MM.1S (cell line): ENCODE measurements at regions not wholly inside any gene's neighbourhood (a gene's known extent, or its start where the extent isn't known, plus 50 kb on each side); places are given as distances from the start of the nearest gene placed in this dataset.

ENCODE experiments used
- DNase-seq: peaks from one replicate; pipeline ENCODE4 v3.0.0-alpha.2; 2015
- H2AFZ ChIP-seq: fragments of 300-600 bp; sonication (generic); 2 replicates; pipeline ENCODE4 v1.6.0; 2016; ENCODE audit warnings: antibody characterized with exemption, low read length
- H3F3A ChIP-seq: fragments of 300-600 bp; sonication (generic); 2 replicates; pipeline ENCODE4 v1.6.1; 2016; ENCODE audit warnings: mild to moderate bottlenecking, antibody characterized with exemption, low read length, moderate library complexity, mixed read lengths; ENCODE audit not compliant: insufficient read depth
- H3K27ac ChIP-seq: fragments of 300-600 bp; sonication (generic); 2 replicates; pipeline ENCODE4 v1.5.1; 2016; ENCODE audit warnings: mild to moderate bottlenecking, low read length
- H3K27me3 ChIP-seq: fragments of 300-600 bp; sonication (generic); replicated peaks from 2 replicates; pipeline ENCODE4 v1.6.0; 2016; ENCODE audit warnings: low read length; ENCODE audit not compliant: insufficient read depth
- H3K36me3 ChIP-seq: fragments of 300-600 bp; sonication (generic); replicated peaks from 2 replicates; pipeline ENCODE4 v1.6.1; 2016; ENCODE audit warnings: mild to moderate bottlenecking, low read length, mixed read lengths; ENCODE audit not compliant: insufficient read depth
- H3K4me1 ChIP-seq: fragments of 300-600 bp; sonication (generic); 2 replicates; pipeline ENCODE4 v1.6.1; 2016; ENCODE audit warnings: low read length, mixed read lengths
- H3K4me2 ChIP-seq: fragments of 300-600 bp; sonication (generic); 2 replicates; pipeline ENCODE4 v1.6.0; 2016; ENCODE audit warnings: low read depth, low read length
- H3K4me3 ChIP-seq: fragments of 300-600 bp; sonication (generic); 2 replicates; pipeline ENCODE4 v1.5.1; 2016; ENCODE audit warnings: low read length, mixed read lengths
- H3K79me2 ChIP-seq: fragments of 300-600 bp; sonication (generic); 2 replicates; pipeline ENCODE4 v1.6.1; 2016; ENCODE audit warnings: mixed run types, low read length, mixed read lengths
- H3K9ac ChIP-seq: fragments of 300-600 bp; sonication (generic); 2 replicates; pipeline ENCODE4 v1.6.1; 2016; ENCODE audit warnings: low read length, mixed read lengths
- H3K9me2 ChIP-seq: fragments of 300-600 bp; sonication (generic); replicated peaks from 2 replicates; pipeline ENCODE4 v1.6.1; 2016; ENCODE audit warnings: mild to moderate bottlenecking, low read length, mixed read lengths; ENCODE audit not compliant: insufficient read depth
- H3K9me3 ChIP-seq: fragments of 300-600 bp; sonication (generic); replicated peaks from 2 replicates; pipeline ENCODE4 v1.6.1; 2016; ENCODE audit warnings: mild to moderate bottlenecking, low read length, mixed read lengths; ENCODE audit not compliant: insufficient read depth
- H4K20me1 ChIP-seq: fragments of 300-600 bp; sonication (generic); 2 replicates; pipeline ENCODE4 v1.6.1; 2016; ENCODE audit warnings: mild to moderate bottlenecking, low read length, moderate library complexity, mixed read lengths; ENCODE audit not compliant: insufficient read depth
- EZH2 ChIP-seq: fragments of 300-600 bp; sonication (generic); optimal IDR thresholded peaks from 2 replicates; pipeline ENCODE3; 2017; ENCODE audit warnings: low read depth, mild to moderate bottlenecking, antibody characterized with exemption, low read length, mixed read lengths
- EZH2phosphoT487 ChIP-seq: fragments of 300-600 bp; sonication (generic); IDR thresholded peaks from 2 replicates; pipeline ENCODE4 v1.6.1; 2018; ENCODE audit warnings: antibody characterized with exemption, low read length
- TF ChIP-seq, protein P1 (sequence below): fragments of 300-600 bp; sonication (generic); IDR thresholded peaks from 2 replicates; pipeline ENCODE4 v1.5.1; 2016; ENCODE audit warnings: antibody characterized with exemption, low read length, mixed read lengths

- Histone ChIP-seq H3F3A (no peaks in the 10 kb centered on the region), H4K20me1 (no peaks in the 10 kb centered on the region), H3K9me2 (no peaks in the 10 kb centered on the region), H3K27ac (no peak overlapping the region), H3K79me2 (no peaks in the 10 kb centered on the region), H3K4me3 (no peak overlapping the region), H3K36me3 (no peaks in the 10 kb centered on the region), H3K4me2 (no peak overlapping the region), H3K4me1 (no peaks in the 10 kb centered on the region), H3K9ac (no peak overlapping the region), H3K9me3 (no peaks in the 10 kb centered on the region), H2AFZ (no peak overlapping the region), H3K27me3 (no peaks in the 10 kb centered on the region)
- DNase-seq, result no peak
- TF ChIP-seq, protein P1, sequence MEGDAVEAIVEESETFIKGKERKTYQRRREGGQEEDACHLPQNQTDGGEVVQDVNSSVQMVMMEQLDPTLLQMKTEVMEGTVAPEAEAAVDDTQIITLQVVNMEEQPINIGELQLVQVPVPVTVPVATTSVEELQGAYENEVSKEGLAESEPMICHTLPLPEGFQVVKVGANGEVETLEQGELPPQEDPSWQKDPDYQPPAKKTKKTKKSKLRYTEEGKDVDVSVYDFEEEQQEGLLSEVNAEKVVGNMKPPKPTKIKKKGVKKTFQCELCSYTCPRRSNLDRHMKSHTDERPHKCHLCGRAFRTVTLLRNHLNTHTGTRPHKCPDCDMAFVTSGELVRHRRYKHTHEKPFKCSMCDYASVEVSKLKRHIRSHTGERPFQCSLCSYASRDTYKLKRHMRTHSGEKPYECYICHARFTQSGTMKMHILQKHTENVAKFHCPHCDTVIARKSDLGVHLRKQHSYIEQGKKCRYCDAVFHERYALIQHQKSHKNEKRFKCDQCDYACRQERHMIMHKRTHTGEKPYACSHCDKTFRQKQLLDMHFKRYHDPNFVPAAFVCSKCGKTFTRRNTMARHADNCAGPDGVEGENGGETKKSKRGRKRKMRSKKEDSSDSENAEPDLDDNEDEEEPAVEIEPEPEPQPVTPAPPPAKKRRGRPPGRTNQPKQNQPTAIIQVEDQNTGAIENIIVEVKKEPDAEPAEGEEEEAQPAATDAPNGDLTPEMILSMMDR, result no peak
- TF ChIP-seq EZH2phosphoT487, result no peak
Observed at GRCh38 chr2:153739394-153739793, 132.3 kb upstream of the GALNT13 start.

DNA sequence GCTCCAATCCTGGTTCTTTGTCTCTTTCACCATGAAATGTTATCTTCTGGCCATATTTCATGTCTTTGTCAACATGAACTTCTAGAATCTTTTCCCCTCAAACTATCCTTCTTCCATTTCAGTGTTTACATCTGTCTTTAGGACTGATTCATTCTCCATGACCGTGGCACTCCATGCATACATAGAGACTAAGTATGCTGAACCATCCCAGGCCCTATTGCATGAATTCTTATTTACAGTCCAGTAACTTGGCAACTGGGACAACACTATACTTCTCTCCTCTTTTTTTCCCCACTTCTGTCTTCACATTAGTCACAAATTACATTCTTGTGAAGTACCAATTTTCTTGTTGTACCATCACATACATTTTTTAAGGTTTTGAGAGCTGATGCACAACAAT is 109.8 kb upstream of the GALNT13 start:
- Histone ChIP-seq H3K4me3 (no peak overlapping the region), H3K4me2 (no peak overlapping the region), H3K79me2 (no peaks in the 10 kb centered on the region), H3K9ac (no peak overlapping the region), H2AFZ (no peak overlapping the region), H4K20me1 (no peaks in the 10 kb centered on the region), H3K27me3 (no peaks in the 10 kb centered on the region), H3F3A (no peaks in the 10 kb centered on the region), H3K36me3 (no peaks in the 10 kb centered on the region; the same call in 1 of the 2 replicates), H3K4me1 (no peaks in the 10 kb centered on the region), H3K27ac (no peak overlapping the region), H3K9me3 (no peaks in the 10 kb centered on the region), H3K9me2 (no peaks in the 10 kb centered on the region)
- TF ChIP-seq EZH2 (no peak), EZH2phosphoT487 (no peak)
- no peak for DNase-seq

DNA sequence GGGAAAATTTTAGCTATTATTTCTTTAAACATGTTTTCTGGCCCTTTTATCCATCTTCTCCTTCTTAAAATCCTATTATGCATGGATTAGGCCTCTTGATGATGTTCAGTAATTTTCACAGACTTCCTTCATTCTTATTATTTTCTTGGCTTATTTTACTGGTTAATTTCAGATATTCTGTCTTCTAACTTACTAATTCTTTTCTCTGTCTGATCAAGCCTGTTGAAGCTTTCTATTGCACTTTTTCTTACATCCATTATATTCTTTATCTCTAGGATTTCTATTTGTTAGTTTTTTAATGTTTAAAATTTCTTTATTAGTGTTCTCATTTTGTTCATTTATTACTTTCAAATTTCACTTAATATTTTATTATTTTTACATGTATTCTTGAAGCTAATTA is 105.3 kb upstream of the GALNT13 start:
- no peaks in the 10 kb centered on the region for H3K27me3 ChIP-seq
- TF ChIP-seq, protein P1, result no peak
- TF ChIP-seq EZH2phosphoT487 (no peak), EZH2 (no peak)
- no peaks in the 10 kb centered on the region for H3F3A ChIP-seq
- H3K79me2 ChIP-seq, result no peaks in the 10 kb centered on the region
- H3K4me1 ChIP-seq, result no peaks in the 10 kb centered on the region
- H3K9ac ChIP-seq, result no peak overlapping the region
- no peaks in the 10 kb centered on the region for H4K20me1 ChIP-seq
- H2AFZ ChIP-seq, result no peak overlapping the region
- DNase-seq, result no peak
- no peaks in the 10 kb centered on the region; the same call in 1 of the 2 replicates for H3K36me3 ChIP-seq
- H3K4me3 ChIP-seq, result no peak overlapping the region
- no peak overlapping the region for H3K27ac ChIP-seq
- no peaks in the 10 kb centered on the region for H3K9me3 ChIP-seq
- no peak overlapping the region for H3K4me2 ChIP-seq
- no peaks in the 10 kb centered on the region for H3K9me2 ChIP-seq

DNA sequence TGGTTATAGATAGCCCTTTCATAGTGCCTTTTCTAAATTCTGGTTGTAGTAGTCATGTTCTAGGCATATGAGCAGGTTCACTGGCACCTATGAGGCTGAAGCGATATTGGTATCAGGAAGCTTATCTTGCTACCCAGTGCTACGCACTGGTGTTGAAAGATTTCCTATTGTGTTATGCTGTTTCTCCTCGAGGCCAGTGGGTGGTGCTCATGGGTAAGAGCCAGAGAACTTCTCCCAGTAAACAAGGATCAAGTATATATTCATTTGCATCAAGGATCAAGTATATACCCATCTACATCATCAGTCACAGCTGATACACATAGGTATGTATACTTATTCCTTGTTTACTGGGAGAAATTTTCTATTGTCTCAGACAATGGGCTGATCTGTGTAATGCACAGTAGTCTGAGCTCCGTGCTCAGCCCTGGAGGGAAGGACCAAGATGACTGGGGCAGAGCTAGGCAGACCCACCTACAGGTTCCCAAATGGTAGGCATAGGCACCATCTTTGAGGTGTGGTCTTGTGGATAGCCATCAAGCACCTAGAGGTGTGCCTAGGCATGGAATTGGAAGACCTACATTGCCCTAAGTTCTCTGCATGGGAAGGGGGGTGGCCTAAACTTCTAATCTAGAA is 101.2 kb upstream of the GALNT13 start:
- Histone ChIP-seq H4K20me1 (no peaks in the 10 kb centered on the region), H3K4me1 (no peaks in the 10 kb centered on the region), H3K27ac (no peak overlapping the region), H3K27me3 (no peaks in the 10 kb centered on the region), H2AFZ (no peak overlapping the region), H3K9me3 (no peaks in the 10 kb centered on the region), H3K9ac (no peak overlapping the region), H3F3A (no peaks in the 10 kb centered on the region), H3K4me2 (no peak overlapping the region), H3K79me2 (no peaks in the 10 kb centered on the region), H3K9me2 (no peaks in the 10 kb centered on the region), H3K36me3 (no peaks in the 10 kb centered on the region; the same call in 1 of the 2 replicates), H3K4me3 (no peak overlapping the region)
- TF ChIP-seq, protein P1, result peak; percentile 29
- TF ChIP-seq EZH2 (no peak), EZH2phosphoT487 (no peak)
- DNase-seq, result no peak
